ENCODE measurements at regions not wholly inside any gene's neighbourhood (a gene's known extent, or its start where the extent isn't known, plus 50 kb on each side); places are given as distances from the start of the nearest gene placed in this dataset.

GRCh38 chr2:105574796-105575344 is 169.8 kb upstream of the NCK2 start:
- Histone ChIP-seq H3K27ac (ENCODE audit: low read depth, low read length) (no peak overlapping the region), H3K9me3 (ENCODE audit: control insufficient read depth in 1 of 2, insufficient read depth in 1 of 2, low read depth in 1 of 2, low read length in 2 of 2) (no peaks in the 10 kb centered on the region)

More at GRCh38 chr2:105574796-105575344, 169.8 kb upstream of the NCK2 start:
- ChIA-PET RAD21 (ENCODE audit: low non-redundant PET in 1 of 2, low total read pairs in 2 of 2, uncharacterized antibody in 2 of 2, unreplicated experiment in 2 of 2) (no interaction called here), POLR2A (no interaction called here), CTCF (no interaction called here)
- H3K4me1 ChIP-seq (ENCODE audit: control insufficient read depth in 1 of 2, insufficient read depth in 2 of 2, low read length in 2 of 2), result no peaks in the 10 kb centered on the region
- no peaks in the 10 kb centered on the region for H4K20me1 ChIP-seq (ENCODE audit: insufficient read depth)
- intact Hi-C loops (cut with micrococcal nuclease), result loop anchor here (5.0 kb wide), 3 partner anchors 312 to 1007 kb away; no protein-coding TSS in a partner anchor
- H3K36me3 ChIP-seq (ENCODE audit: control insufficient read depth in 1 of 2, insufficient read depth in 2 of 2, low read length in 2 of 2), result no peaks in the 10 kb centered on the region
- no peak overlapping the region for H3K4me3 ChIP-seq (replicated peaks in 1 of 2; ENCODE audit: low read depth in 1 of 2, low read length in 2 of 2)
- no peaks in the 10 kb centered on the region for H3K79me2 ChIP-seq (ENCODE audit: insufficient read depth, low read length)
- no peak overlapping the region for H3K9ac ChIP-seq (ENCODE audit: low read length)
- peaks cover 23% of the 10 kb centered on the region; the same call in 1 of the 2 replicates for H3K27me3 ChIP-seq (ENCODE audit: insufficient read depth, low read length)
- DNase-seq (ENCODE audit: low read depth, low spot score) (no peak), ATAC-seq (no peak)
- no TSS peak for BruUV-seq (replicated peaks)
- H3K4me2 ChIP-seq (ENCODE audit: low read length), result no peak overlapping the region
- no peaks in the 10 kb centered on the region for H3K9me2 ChIP-seq (ENCODE audit: insufficient read depth)
- TF ChIP-seq ELF1 (IDR thresholded peaks at IDR 0.05; ENCODE audit: borderline replicate concordance, low read depth) (no peak), CBX3 (IDR thresholded peaks at IDR 0.05; ENCODE audit: low read depth) (no peak), EGR1 (IDR thresholded peaks at IDR 0.05; ENCODE audit: low read depth) (no peak), ATF3 (IDR thresholded peaks at IDR 0.05) (no peak), POLR2A (IDR thresholded peaks at IDR 0.05; ENCODE audit: borderline replicate concordance, extremely low read depth, insufficient read depth, insufficient read length) (no peak), RAD21 (IDR thresholded peaks at IDR 0.05; ENCODE audit: low read depth) (no peak), EZH2 (IDR thresholded peaks at IDR 0.05) (no peak), JUND (IDR thresholded peaks at IDR 0.05) (no peak), POLR2AphosphoS5 (IDR thresholded peaks at IDR 0.05; ENCODE audit: low read depth, low read length) (no peak)
- TF ChIP-seq, protein P1, sequence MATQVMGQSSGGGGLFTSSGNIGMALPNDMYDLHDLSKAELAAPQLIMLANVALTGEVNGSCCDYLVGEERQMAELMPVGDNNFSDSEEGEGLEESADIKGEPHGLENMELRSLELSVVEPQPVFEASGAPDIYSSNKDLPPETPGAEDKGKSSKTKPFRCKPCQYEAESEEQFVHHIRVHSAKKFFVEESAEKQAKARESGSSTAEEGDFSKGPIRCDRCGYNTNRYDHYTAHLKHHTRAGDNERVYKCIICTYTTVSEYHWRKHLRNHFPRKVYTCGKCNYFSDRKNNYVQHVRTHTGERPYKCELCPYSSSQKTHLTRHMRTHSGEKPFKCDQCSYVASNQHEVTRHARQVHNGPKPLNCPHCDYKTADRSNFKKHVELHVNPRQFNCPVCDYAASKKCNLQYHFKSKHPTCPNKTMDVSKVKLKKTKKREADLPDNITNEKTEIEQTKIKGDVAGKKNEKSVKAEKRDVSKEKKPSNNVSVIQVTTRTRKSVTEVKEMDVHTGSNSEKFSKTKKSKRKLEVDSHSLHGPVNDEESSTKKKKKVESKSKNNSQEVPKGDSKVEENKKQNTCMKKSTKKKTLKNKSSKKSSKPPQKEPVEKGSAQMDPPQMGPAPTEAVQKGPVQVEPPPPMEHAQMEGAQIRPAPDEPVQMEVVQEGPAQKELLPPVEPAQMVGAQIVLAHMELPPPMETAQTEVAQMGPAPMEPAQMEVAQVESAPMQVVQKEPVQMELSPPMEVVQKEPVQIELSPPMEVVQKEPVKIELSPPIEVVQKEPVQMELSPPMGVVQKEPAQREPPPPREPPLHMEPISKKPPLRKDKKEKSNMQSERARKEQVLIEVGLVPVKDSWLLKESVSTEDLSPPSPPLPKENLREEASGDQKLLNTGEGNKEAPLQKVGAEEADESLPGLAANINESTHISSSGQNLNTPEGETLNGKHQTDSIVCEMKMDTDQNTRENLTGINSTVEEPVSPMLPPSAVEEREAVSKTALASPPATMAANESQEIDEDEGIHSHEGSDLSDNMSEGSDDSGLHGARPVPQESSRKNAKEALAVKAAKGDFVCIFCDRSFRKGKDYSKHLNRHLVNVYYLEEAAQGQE (IDR thresholded peaks at IDR 0.05; ENCODE audit: low read depth), result no peak
- TF ChIP-seq, protein P2, sequence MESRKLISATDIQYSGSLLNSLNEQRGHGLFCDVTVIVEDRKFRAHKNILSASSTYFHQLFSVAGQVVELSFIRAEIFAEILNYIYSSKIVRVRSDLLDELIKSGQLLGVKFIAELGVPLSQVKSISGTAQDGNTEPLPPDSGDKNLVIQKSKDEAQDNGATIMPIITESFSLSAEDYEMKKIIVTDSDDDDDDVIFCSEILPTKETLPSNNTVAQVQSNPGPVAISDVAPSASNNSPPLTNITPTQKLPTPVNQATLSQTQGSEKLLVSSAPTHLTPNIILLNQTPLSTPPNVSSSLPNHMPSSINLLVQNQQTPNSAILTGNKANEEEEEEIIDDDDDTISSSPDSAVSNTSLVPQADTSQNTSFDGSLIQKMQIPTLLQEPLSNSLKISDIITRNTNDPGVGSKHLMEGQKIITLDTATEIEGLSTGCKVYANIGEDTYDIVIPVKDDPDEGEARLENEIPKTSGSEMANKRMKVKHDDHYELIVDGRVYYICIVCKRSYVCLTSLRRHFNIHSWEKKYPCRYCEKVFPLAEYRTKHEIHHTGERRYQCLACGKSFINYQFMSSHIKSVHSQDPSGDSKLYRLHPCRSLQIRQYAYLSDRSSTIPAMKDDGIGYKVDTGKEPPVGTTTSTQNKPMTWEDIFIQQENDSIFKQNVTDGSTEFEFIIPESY (IDR thresholded peaks at IDR 0.05; ENCODE audit: extremely low read depth, insufficient replicate concordance, low read length), result no peak
- TF ChIP-seq, protein P3, sequence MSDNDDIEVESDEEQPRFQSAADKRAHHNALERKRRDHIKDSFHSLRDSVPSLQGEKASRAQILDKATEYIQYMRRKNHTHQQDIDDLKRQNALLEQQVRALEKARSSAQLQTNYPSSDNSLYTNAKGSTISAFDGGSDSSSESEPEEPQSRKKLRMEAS (IDR thresholded peaks at IDR 0.05), result no peak
- no peak overlapping the region for H2AFZ ChIP-seq (ENCODE audit: low read depth, low read length, poor library complexity, severe bottlenecking)

Measured in HCT116 (cell line).